Left ventricle myocardium inferior (tissue), 1 donor: ENCODE measurements at regions not wholly inside any gene's neighbourhood (a gene's known extent, or its start where the extent isn't known, plus 50 kb on each side); places are given as distances from the start of the nearest gene placed in this dataset.
"Not testable (repeated sequence)": the region's sequence is repeated elsewhere in the genome, so short reads cannot be mapped to it uniquely, and the experiment has no call there.

Experiments used
- DNase-seq: peaks from one replicate; pipeline ENCODE4 v3.0.0-alpha.2; 2020
- H3K27ac ChIP-seq: fragments of 200-600 bp; replicated peaks from 2 replicates; pipeline ENCODE4 v1.8.0; 2021
- H3K27me3 ChIP-seq: fragments of 200-600 bp; 2 replicates; pipeline ENCODE4 v1.8.0; 2021; ENCODE audit warnings: low read depth
- H3K36me3 ChIP-seq: fragments of 200-600 bp; 2 replicates; pipeline ENCODE4 v1.8.0; 2021
- H3K4me1 ChIP-seq: fragments of 200-600 bp; 2 replicates; pipeline ENCODE4 v1.8.0; 2021
- H3K4me3 ChIP-seq: fragments of 200-600 bp; 2 replicates; pipeline ENCODE4 v1.8.0; 2021; ENCODE audit warnings: mild to moderate bottlenecking, moderate library complexity
- H3K9me3 ChIP-seq: fragments of 200-600 bp; replicated peaks from 2 replicates; pipeline ENCODE4 v1.8.0; 2021
- intact Hi-C: fragments of 100-400 bp; cut with micrococcal nuclease; formaldehyde crosslinking; loops from one replicate; pipeline ENCODE4 v1.11.0; 2022
- TF ChIP-seq, protein P1 (sequence below): fragments of 200-600 bp; IDR thresholded peaks from 2 replicates; pipeline ENCODE4 v1.8.0; 2021; ENCODE audit warnings: antibody characterized with exemption, mild to moderate bottlenecking, borderline replicate concordance
- donor health status: DM: no; HTN: yes; CAD: no; lungs with severe emphysema.

DNA sequence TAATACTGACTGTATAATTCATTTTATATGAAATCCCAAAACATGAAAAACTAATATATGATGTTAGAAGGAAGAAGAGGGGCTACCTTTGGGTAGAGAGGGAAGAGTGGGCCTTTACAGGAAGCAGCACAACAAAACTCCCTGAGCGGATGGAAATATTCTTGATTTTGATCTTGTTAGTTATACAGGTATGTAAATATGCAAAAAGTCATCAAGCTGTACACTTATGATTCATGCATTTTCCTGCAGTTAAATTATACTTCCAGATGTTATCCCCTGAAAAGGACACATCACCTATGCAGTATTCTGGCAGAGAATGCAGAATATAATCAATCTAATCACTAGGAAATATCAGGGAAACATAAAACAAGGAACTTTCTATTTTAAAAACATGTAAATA is 249.4 kb upstream of the MGAT5 start:
- H3K9me3 ChIP-seq, result no peaks in the 10 kb centered on the region
- H3K4me3 ChIP-seq, result no peak overlapping the region
- no peak for DNase-seq
- H3K36me3 ChIP-seq, result no peaks in the 10 kb centered on the region
- TF ChIP-seq, protein P1, sequence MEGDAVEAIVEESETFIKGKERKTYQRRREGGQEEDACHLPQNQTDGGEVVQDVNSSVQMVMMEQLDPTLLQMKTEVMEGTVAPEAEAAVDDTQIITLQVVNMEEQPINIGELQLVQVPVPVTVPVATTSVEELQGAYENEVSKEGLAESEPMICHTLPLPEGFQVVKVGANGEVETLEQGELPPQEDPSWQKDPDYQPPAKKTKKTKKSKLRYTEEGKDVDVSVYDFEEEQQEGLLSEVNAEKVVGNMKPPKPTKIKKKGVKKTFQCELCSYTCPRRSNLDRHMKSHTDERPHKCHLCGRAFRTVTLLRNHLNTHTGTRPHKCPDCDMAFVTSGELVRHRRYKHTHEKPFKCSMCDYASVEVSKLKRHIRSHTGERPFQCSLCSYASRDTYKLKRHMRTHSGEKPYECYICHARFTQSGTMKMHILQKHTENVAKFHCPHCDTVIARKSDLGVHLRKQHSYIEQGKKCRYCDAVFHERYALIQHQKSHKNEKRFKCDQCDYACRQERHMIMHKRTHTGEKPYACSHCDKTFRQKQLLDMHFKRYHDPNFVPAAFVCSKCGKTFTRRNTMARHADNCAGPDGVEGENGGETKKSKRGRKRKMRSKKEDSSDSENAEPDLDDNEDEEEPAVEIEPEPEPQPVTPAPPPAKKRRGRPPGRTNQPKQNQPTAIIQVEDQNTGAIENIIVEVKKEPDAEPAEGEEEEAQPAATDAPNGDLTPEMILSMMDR, result no peak
- intact Hi-C loops, result no loop called here
- no peaks in the 10 kb centered on the region for H3K4me1 ChIP-seq
- H3K27ac ChIP-seq, result no peak overlapping the region
- H3K27me3 ChIP-seq, result no peaks in the 10 kb centered on the region

GRCh38 chr2:134008837-134009236 is 245.0 kb upstream of the MGAT5 start:
- Histone ChIP-seq H3K36me3 (no peaks in the 10 kb centered on the region), H3K27me3 (no peaks in the 10 kb centered on the region), H3K4me1 (peaks cover 8% of the 10 kb centered on the region), H3K4me3 (no peak overlapping the region), H3K27ac (no peak overlapping the region), H3K9me3 (no peaks in the 10 kb centered on the region)
- no peak for DNase-seq
- intact Hi-C loops, result no loop called here
- TF ChIP-seq, protein P1, result no peak

DNA sequence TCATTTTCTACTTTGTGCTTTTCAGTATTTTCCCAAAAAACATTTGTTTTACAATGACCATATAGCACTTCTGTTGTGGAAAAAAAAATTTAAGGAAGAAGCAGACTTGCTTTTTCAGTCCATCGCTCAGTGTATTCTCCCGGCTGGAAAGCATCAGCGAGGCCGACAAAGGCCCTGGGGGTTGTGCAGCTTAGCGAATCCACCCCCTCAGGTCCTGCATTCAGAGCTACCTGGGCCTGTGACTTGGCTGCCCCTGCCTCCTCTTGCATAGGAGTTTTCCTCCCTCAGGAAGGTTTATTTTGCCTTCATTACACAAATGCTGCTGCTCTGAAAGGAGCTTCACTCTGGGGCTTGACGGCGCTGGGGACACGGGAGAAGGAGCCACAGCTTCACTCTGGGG is 244.4 kb upstream of the MGAT5 start:
- Histone ChIP-seq H3K4me1 (peaks cover 8% of the 10 kb centered on the region), H3K36me3 (no peaks in the 10 kb centered on the region), H3K4me3 (no peak overlapping the region), H3K27ac (no peak overlapping the region), H3K27me3 (no peaks in the 10 kb centered on the region), H3K9me3 (no peaks in the 10 kb centered on the region)
- intact Hi-C loops, result no loop called here
- TF ChIP-seq, protein P1, result no peak
- DNase-seq, result no peak

- H3K27ac ChIP-seq, H3K9me3 ChIP-seq, intact Hi-C loops: not testable (repeated sequence)
Observed at GRCh38 chr2:134009906-134010305, 244.0 kb upstream of the MGAT5 start.

GRCh38 chr2:134011936-134012586 is 241.8 kb upstream of the MGAT5 start:
- H3K4me1 ChIP-seq, result peaks cover 8% of the 10 kb centered on the region

More at GRCh38 chr2:134009906-134010305, 244.0 kb upstream of the MGAT5 start:
- not testable (repeated sequence) for H3K27me3 ChIP-seq, DNase-seq, H3K4me3 ChIP-seq, H3K36me3 ChIP-seq, H3K4me1 ChIP-seq

More at GRCh38 chr2:134011936-134012586, 241.8 kb upstream of the MGAT5 start:
- Histone ChIP-seq H3K27me3 (no peaks in the 10 kb centered on the region), H3K9me3 (no peaks in the 10 kb centered on the region), H3K36me3 (no peaks in the 10 kb centered on the region), H3K27ac (no peak overlapping the region), H3K4me3 (no peak overlapping the region)
- intact Hi-C loops, result no loop called here
- DNase-seq, result no peak
- TF ChIP-seq, protein P1, result no peak
